Ammon's horn (tissue), 1 donor: ENCODE measurements at regions not wholly inside any gene's neighbourhood (a gene's known extent, or its start where the extent isn't known, plus 50 kb on each side); places are given as distances from the start of the nearest gene placed in this dataset.
"Not testable (repeated sequence)": the region's sequence is repeated elsewhere in the genome, so short reads cannot be mapped to it uniquely, and the experiment has no call there.

Experiments
- DNase-seq: peaks from one replicate; pipeline ENCODE4 v3.0.0-alpha.2; 2016; ENCODE audit warnings: low spot score

GRCh38 chr11:89615642-89616041, 94.5 kb upstream of the TRIM77 start:
- DNase-seq = not testable (repeated sequence)

- not testable (repeated sequence) for DNase-seq
These were observed 93.9 kb upstream of the TRIM77 start for GRCh38 chr11:89616161-89616560.

- peak; percentile 14 for DNase-seq
These were observed 93.0 kb upstream of the TRIM77 start for GRCh38 chr11:89616999-89617602.

GRCh38 chr11:89620721-89621120, 89.4 kb upstream of the TRIM77 start:
- DNase-seq = not testable (repeated sequence)

GRCh38 chr11:89625171-89625570, 84.9 kb upstream of the TRIM77 start:
- DNase-seq = no peak

- no peak for DNase-seq
These were observed 83.7 kb upstream of the TRIM77 start for GRCh38 chr11:89626366-89626765.

GRCh38 chr11:89626881-89627280, 83.2 kb upstream of the TRIM77 start:
- not testable (repeated sequence) for DNase-seq

GRCh38 chr11:89633135-89633705, 76.9 kb upstream of the TRIM77 start:
- peak; percentile 76 for DNase-seq

GRCh38 chr11:89640777-89641176, 69.3 kb upstream of the TRIM77 start:
- DNase-seq = not testable (repeated sequence)

GRCh38 chr11:89648232-89648631, 61.9 kb upstream of the TRIM77 start:
- not testable (repeated sequence) for DNase-seq

GRCh38 chr11:89648996-89649395, 61.1 kb upstream of the TRIM77 start:
- not testable (repeated sequence) for DNase-seq

GRCh38 chr11:89654669-89655068, 55.4 kb upstream of the TRIM77 start:
- DNase-seq = not testable (repeated sequence)

- not testable (repeated sequence) for DNase-seq
These were observed 51.3 kb upstream of the TRIM77 start for GRCh38 chr11:89658767-89659166.

- DNase-seq = not testable (repeated sequence)
These were observed 50.7 kb upstream of the TRIM77 start for GRCh38 chr11:89659414-89659813.

- no peak for DNase-seq
These were observed 49.9 kb upstream of the TRIM77 start for GRCh38 chr11:89660234-89660633.
